ENCODE measurements at regions not wholly inside any gene's neighbourhood (a gene's known extent, or its start where the extent isn't known, plus 50 kb on each side); places are given as distances from the start of the nearest gene placed in this dataset.

DNA sequence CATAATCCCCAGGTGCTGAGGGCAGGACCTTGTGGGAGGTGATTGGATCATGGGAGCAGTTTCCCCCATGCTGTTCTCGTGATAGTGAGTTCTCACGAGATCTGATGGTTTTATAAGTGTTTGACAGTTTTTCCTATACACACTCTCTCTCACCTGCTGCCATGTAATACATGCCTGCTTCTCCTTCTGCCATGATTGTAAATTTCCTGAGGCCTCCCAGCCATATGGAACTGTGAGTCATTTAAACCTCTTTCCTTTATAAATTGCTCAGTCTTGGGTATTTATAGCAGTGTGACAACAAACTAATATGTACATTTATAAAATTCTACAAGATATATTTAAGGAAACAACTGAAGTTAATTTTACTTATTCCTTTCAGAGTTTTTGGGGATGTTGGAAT lies 170.8 kb upstream of the BET1 start:
- no peak for TF ChIP-seq EZH2 (IDR thresholded peaks at IDR 0.05; ENCODE audit: low read length, missing control alignments)
- TF ChIP-seq, protein P1, sequence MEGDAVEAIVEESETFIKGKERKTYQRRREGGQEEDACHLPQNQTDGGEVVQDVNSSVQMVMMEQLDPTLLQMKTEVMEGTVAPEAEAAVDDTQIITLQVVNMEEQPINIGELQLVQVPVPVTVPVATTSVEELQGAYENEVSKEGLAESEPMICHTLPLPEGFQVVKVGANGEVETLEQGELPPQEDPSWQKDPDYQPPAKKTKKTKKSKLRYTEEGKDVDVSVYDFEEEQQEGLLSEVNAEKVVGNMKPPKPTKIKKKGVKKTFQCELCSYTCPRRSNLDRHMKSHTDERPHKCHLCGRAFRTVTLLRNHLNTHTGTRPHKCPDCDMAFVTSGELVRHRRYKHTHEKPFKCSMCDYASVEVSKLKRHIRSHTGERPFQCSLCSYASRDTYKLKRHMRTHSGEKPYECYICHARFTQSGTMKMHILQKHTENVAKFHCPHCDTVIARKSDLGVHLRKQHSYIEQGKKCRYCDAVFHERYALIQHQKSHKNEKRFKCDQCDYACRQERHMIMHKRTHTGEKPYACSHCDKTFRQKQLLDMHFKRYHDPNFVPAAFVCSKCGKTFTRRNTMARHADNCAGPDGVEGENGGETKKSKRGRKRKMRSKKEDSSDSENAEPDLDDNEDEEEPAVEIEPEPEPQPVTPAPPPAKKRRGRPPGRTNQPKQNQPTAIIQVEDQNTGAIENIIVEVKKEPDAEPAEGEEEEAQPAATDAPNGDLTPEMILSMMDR (conservative IDR thresholded peaks at IDR 0.05 in 1 of 2, IDR thresholded peaks at IDR 0.05 in 1 of 2; ENCODE audit: low read depth in 1 of 2, low read length in 2 of 2), result no peak
